ENCODE measurements at regions not wholly inside any gene's neighbourhood (a gene's known extent, or its start where the extent isn't known, plus 50 kb on each side); places are given as distances from the start of the nearest gene placed in this dataset.

GRCh38 chr9:85117831-85118230 is 448.3 kb downstream of the NTRK2 start:
- TF ChIP-seq, protein P1, sequence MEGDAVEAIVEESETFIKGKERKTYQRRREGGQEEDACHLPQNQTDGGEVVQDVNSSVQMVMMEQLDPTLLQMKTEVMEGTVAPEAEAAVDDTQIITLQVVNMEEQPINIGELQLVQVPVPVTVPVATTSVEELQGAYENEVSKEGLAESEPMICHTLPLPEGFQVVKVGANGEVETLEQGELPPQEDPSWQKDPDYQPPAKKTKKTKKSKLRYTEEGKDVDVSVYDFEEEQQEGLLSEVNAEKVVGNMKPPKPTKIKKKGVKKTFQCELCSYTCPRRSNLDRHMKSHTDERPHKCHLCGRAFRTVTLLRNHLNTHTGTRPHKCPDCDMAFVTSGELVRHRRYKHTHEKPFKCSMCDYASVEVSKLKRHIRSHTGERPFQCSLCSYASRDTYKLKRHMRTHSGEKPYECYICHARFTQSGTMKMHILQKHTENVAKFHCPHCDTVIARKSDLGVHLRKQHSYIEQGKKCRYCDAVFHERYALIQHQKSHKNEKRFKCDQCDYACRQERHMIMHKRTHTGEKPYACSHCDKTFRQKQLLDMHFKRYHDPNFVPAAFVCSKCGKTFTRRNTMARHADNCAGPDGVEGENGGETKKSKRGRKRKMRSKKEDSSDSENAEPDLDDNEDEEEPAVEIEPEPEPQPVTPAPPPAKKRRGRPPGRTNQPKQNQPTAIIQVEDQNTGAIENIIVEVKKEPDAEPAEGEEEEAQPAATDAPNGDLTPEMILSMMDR (IDR thresholded peaks at IDR 0.05; ENCODE audit: low read depth, low read length, missing input control), result no peak
- TF ChIP-seq REST (IDR thresholded peaks at IDR 0.05) (no peak), JUND (IDR thresholded peaks at IDR 0.05) (no peak), RAD21 (IDR thresholded peaks at IDR 0.05) (no peak), TAF1 (conservative IDR thresholded peaks at IDR 0.05) (no peak), HNF4G (IDR thresholded peaks at IDR 0.05) (no peak), ATF3 (IDR thresholded peaks at IDR 0.05) (no peak), GABPA (IDR thresholded peaks at IDR 0.05 in 1 of 2, conservative IDR thresholded peaks at IDR 0.05 in 1 of 2) (no peak), YY1 (IDR thresholded peaks at IDR 0.05) (no peak), EGR1 (IDR thresholded peaks at IDR 0.05; ENCODE audit: low read depth in 2 of 2) (no peak), ZBTB33 (IDR thresholded peaks at IDR 0.05) (no peak), FOXA1 (IDR thresholded peaks at IDR 0.05) (no peak)
- TF ChIP-seq, protein P2, sequence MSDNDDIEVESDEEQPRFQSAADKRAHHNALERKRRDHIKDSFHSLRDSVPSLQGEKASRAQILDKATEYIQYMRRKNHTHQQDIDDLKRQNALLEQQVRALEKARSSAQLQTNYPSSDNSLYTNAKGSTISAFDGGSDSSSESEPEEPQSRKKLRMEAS (IDR thresholded peaks at IDR 0.05), result no peak
